Smooth muscle cell (in vitro differentiated cells): ENCODE measurements at regions not wholly inside any gene's neighbourhood (a gene's known extent, or its start where the extent isn't known, plus 50 kb on each side); places are given as distances from the start of the nearest gene placed in this dataset.

Experiments
- DNase-seq: peaks from one replicate; lab custom pipeline; 2025; ENCODE audit not compliant: unreplicated experiment; lab: John Stamatoyannopoulos, UW
- H2AFZ ChIP-seq: fragments of 200-600 bp; sonication (generic); 2 replicates; pipeline ENCODE4 v1.6.0; 2016; ENCODE audit warnings: antibody characterized with exemption, low read depth, mild to moderate bottlenecking
- H3F3A ChIP-seq: fragments of 200-600 bp; sonication (generic); 2 replicates; pipeline ENCODE4 v1.6.0; 2017; ENCODE audit warnings: antibody characterized with exemption, low read depth
- H3K27ac ChIP-seq: fragments of 200-600 bp; sonication (generic); 2 replicates; pipeline ENCODE4 v1.5.1; 2016; ENCODE audit warnings: low read depth, mild to moderate bottlenecking
- H3K27me3 ChIP-seq: fragments of 200-600 bp; sonication (generic); 2 replicates; pipeline ENCODE4 v1.6.1; 2016; ENCODE audit warnings: low read depth, mild to moderate bottlenecking
- H3K36me3 ChIP-seq: fragments of 200-600 bp; sonication (generic); 2 replicates; pipeline ENCODE4 v1.5.1; 2016; ENCODE audit warnings: low read depth
- H3K4me1 ChIP-seq: fragments of 200-600 bp; sonication (generic); 2 replicates; pipeline ENCODE4 v1.5.1; 2016; ENCODE audit warnings: low read depth
- H3K4me2 ChIP-seq: fragments of 200-600 bp; sonication (generic); 2 replicates; pipeline ENCODE4 v1.6.0; 2016; ENCODE audit warnings: mild to moderate bottlenecking
- H3K4me3 ChIP-seq: fragments of 200-600 bp; sonication (generic); 2 replicates; pipeline ENCODE4 v1.5.1; 2016; ENCODE audit warnings: mild to moderate bottlenecking
- H3K79me2 ChIP-seq: fragments of 200-600 bp; sonication (generic); 2 replicates; pipeline ENCODE4 v1.6.0; 2016; ENCODE audit warnings: low read depth, mild to moderate bottlenecking
- H3K9ac ChIP-seq: fragments of 200-600 bp; sonication (generic); 2 replicates; pipeline ENCODE4 v1.6.0; 2016; ENCODE audit warnings: low read depth
- H3K9me3 ChIP-seq: fragments of 200-600 bp; sonication (generic); replicated peaks from 2 replicates; pipeline ENCODE4 v1.5.1; 2016; ENCODE audit warnings: low read depth
- H4K20me1 ChIP-seq: fragments of 200-600 bp; sonication (generic); 2 replicates; pipeline ENCODE4 v1.6.0; 2016; ENCODE audit warnings: low read depth
- WGBS: methylation state at CpG from one replicate; pipeline ENCODE4 v1.1.7; 2016; ENCODE audit warnings: low lambda C conversion rate; 5-methylcytosine and 5-hydroxymethylcytosine counted together
- TF ChIP-seq, protein P1 (sequence below): fragments of 200-600 bp; sonication (generic); IDR thresholded peaks from 2 replicates; pipeline ENCODE4 v1.5.1; 2017; ENCODE audit warnings: borderline replicate concordance, mild to moderate bottlenecking, antibody characterized with exemption; ENCODE audit not compliant: insufficient read depth, poor library complexity, severe bottlenecking

DNA sequence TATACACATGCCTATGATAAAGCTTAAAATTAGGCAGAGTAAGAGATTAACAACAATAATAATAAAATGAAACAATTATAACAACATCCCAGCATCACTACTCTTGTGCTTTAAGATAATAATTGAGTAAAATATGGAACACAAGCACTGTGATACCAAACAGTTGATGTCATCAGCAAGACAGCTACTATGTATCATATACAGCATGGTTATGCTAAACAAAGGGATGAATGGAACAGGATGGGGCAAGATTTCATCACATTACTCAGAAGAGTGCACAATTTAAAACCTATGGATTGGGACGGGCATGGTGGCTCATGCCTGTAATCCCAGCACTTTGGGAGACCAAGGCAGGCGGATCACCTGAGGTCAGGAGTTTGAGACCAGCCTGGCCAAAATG, 1221.0 kb downstream of the SUCLG1 start:
- H3K36me3 ChIP-seq = no peaks in the 10 kb centered on the region
- no peak for DNase-seq
- no peak overlapping the region for H2AFZ ChIP-seq
- H3K4me3 ChIP-seq = no peak overlapping the region
- no peaks in the 10 kb centered on the region for H3K9me3 ChIP-seq
- H3K4me1 ChIP-seq = no peaks in the 10 kb centered on the region
- WGBS = 86% methylated on average over 2 of the region's 2 CpGs
- H3K9ac ChIP-seq = no peak overlapping the region
- H3K27me3 ChIP-seq = no peaks in the 10 kb centered on the region
- H3F3A ChIP-seq = no peaks in the 10 kb centered on the region
- H4K20me1 ChIP-seq = no peaks in the 10 kb centered on the region
- H3K27ac ChIP-seq = no peak overlapping the region
- H3K4me2 ChIP-seq = no peak overlapping the region
- TF ChIP-seq, protein P1, sequence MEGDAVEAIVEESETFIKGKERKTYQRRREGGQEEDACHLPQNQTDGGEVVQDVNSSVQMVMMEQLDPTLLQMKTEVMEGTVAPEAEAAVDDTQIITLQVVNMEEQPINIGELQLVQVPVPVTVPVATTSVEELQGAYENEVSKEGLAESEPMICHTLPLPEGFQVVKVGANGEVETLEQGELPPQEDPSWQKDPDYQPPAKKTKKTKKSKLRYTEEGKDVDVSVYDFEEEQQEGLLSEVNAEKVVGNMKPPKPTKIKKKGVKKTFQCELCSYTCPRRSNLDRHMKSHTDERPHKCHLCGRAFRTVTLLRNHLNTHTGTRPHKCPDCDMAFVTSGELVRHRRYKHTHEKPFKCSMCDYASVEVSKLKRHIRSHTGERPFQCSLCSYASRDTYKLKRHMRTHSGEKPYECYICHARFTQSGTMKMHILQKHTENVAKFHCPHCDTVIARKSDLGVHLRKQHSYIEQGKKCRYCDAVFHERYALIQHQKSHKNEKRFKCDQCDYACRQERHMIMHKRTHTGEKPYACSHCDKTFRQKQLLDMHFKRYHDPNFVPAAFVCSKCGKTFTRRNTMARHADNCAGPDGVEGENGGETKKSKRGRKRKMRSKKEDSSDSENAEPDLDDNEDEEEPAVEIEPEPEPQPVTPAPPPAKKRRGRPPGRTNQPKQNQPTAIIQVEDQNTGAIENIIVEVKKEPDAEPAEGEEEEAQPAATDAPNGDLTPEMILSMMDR = no peak
- H3K79me2 ChIP-seq = no peaks in the 10 kb centered on the region

DNA sequence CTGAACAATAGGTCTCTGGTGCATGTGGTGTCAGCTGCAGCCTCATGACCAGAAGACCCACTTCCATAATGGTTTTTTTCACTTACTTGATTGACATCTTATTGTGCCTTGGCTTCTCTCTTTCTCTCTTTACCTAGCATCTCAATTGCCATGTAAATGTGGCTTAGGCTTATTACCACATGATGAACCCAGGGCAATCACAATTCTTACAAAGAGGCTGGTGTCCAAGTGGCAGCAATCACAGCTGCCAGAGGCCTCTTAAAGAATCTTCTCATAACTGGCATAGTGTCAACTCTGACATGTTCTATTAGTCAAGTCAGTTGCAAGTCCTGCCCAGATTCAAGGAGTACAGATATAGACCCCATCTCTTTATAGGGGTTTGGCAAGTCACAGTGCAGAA, 1224.8 kb downstream of the SUCLG1 start:
- H3K27me3 ChIP-seq = no peaks in the 10 kb centered on the region
- no peak for DNase-seq
- H3K9me3 ChIP-seq = no peaks in the 10 kb centered on the region
- H3K27ac ChIP-seq = no peak overlapping the region
- H3K9ac ChIP-seq = no peak overlapping the region
- H3K4me3 ChIP-seq = no peak overlapping the region
- no peak overlapping the region for H2AFZ ChIP-seq
- no peaks in the 10 kb centered on the region for H3F3A ChIP-seq
- no peaks in the 10 kb centered on the region for H3K36me3 ChIP-seq
- H3K4me2 ChIP-seq = no peak overlapping the region
- no peaks in the 10 kb centered on the region for H3K79me2 ChIP-seq
- H4K20me1 ChIP-seq = no peaks in the 10 kb centered on the region
- peaks cover 9% of the 10 kb centered on the region for H3K4me1 ChIP-seq
- TF ChIP-seq, protein P1 = no peak

DNA sequence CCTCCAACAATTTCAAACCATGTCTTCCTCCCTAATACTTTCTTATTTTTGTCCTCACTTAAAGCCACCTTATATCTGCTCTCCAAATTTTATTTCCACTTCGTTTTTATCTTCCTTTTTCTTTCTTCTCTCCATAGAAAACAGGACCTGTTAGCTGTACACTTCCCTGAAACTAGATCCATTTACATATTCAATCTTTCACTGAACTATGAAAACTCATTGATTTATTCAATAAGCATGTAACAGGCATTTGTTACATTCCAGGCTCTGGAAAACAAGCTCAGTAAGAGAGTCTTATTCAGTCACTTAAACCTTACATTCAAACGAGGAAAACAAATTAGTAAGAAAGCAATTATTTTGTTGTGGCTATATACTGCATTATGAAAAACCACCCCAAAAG, 1225.3 kb downstream of the SUCLG1 start:
- no peaks in the 10 kb centered on the region for H3F3A ChIP-seq
- no peak overlapping the region for H3K27ac ChIP-seq
- no peaks in the 10 kb centered on the region for H3K9me3 ChIP-seq
- H3K4me3 ChIP-seq = no peak overlapping the region
- H4K20me1 ChIP-seq = no peaks in the 10 kb centered on the region
- H3K4me1 ChIP-seq = peaks cover 9% of the 10 kb centered on the region
- WGBS = 89% methylated on average over 2 of the region's 2 CpGs
- no peaks in the 10 kb centered on the region for H3K79me2 ChIP-seq
- no peaks in the 10 kb centered on the region for H3K27me3 ChIP-seq
- no peak overlapping the region for H3K4me2 ChIP-seq
- H3K9ac ChIP-seq = no peak overlapping the region
- DNase-seq = no peak
- H2AFZ ChIP-seq = no peak overlapping the region
- TF ChIP-seq, protein P1 = no peak
- H3K36me3 ChIP-seq = no peaks in the 10 kb centered on the region

DNA sequence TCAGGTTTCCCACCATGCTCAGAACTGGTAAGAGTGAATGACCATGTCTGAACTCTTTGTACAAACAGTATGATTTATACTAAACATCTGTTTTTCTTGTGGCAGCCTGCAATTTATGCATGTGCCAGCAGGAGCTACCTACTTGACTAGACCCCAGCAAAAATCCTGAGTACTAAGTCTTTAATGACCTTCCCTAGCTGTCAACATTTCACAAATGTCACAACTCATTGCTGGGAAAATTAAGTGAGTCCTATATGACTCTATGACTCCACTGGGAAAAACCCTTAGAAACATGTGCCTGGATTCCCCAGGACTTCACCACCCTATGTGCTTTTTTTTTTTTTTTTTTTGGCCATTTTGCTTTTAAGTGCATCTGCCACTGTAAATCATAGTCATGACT, 1225.8 kb downstream of the SUCLG1 start:
- no peaks in the 10 kb centered on the region for H3K9me3 ChIP-seq
- no peaks in the 10 kb centered on the region for H4K20me1 ChIP-seq
- H2AFZ ChIP-seq = peak overlapping the region; percentile 72
- H3K9ac ChIP-seq = no peak overlapping the region
- H3K4me1 ChIP-seq = peaks cover 9% of the 10 kb centered on the region
- H3K27me3 ChIP-seq = no peaks in the 10 kb centered on the region
- H3K36me3 ChIP-seq = no peaks in the 10 kb centered on the region
- no peaks in the 10 kb centered on the region for H3F3A ChIP-seq
- no peak overlapping the region for H3K4me2 ChIP-seq
- TF ChIP-seq, protein P1 = peak; percentile 7
- peak overlapping the region; percentile 13 for H3K27ac ChIP-seq
- H3K4me3 ChIP-seq = no peak overlapping the region
- no peaks in the 10 kb centered on the region for H3K79me2 ChIP-seq
- no peak for DNase-seq
